ENCODE measurements at regions not wholly inside any gene's neighbourhood (a gene's known extent, or its start where the extent isn't known, plus 50 kb on each side); places are given as distances from the start of the nearest gene placed in this dataset.
"Not testable (repeated sequence)": the region's sequence is repeated elsewhere in the genome, so short reads cannot be mapped to it uniquely, and the experiment has no call there.

DNA sequence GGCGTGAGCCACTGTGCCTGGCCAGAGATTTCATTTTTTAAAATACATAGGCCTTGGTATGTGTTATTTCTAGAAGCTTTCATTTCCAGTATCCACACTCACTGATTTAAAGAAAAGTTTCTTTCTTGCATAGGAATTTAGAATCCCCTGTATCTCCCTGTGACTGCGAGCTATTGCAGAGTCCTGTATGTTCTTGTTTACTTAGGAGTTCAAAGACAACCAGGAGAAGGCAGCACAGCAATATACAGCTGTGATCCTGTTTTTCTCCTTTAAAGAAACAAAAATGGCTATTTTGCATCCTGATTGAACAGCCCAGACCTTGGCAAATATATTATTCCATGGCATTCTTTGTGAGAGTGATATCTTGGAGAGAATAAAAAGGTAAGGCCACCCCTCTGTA, 185.0 kb upstream of the COX10 start:
- Histone ChIP-seq H3K4me1 (no peaks in the 10 kb centered on the region), H3K9me3 (no peaks in the 10 kb centered on the region), H3K27me3 (no peaks in the 10 kb centered on the region), H3K4me3 (no peak overlapping the region), H3K36me3 (no peaks in the 10 kb centered on the region), H3K27ac (no peak overlapping the region)
- TF ChIP-seq POLR2AphosphoS5 (IDR thresholded peaks at IDR 0.05) (no peak), POLR2A (IDR thresholded peaks at IDR 0.05) (no peak), CTCF (IDR thresholded peaks at IDR 0.05) (no peak)
- DNase-seq (ENCODE audit: low spot score in 2 of 2), result no peak
- intact Hi-C loops (cut with DNase I; ENCODE audit: low total_unique reads), result no loop called here

DNA sequence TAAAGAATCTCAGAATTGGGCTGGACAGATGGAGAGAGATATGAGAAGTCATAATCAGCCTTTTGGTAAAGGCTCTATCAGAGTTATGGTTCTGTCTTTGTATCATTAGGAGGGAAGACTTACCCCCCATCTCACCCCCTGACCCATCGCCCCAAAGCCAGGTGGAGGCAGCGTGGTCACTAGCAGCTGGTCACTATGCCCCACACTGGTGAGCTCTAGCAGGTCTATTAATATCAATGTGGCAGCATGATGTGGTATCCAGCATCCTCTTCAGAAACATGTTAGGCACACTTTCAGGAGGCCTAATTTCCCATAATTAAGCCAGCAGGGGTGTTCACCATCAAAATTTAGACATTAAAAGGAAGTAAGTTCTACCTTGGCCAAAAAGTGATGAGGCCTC, 183.8 kb upstream of the COX10 start:
- Histone ChIP-seq H3K9me3 (no peaks in the 10 kb centered on the region), H3K4me1 (no peaks in the 10 kb centered on the region), H3K27ac (no peak overlapping the region), H3K27me3 (no peaks in the 10 kb centered on the region), H3K4me3 (no peak overlapping the region), H3K36me3 (no peaks in the 10 kb centered on the region)
- no peak for DNase-seq (ENCODE audit: low spot score in 2 of 2)
- no peak for TF ChIP-seq POLR2AphosphoS5 (IDR thresholded peaks at IDR 0.05)
- no peak for TF ChIP-seq CTCF (IDR thresholded peaks at IDR 0.05)
- TF ChIP-seq POLR2A (IDR thresholded peaks at IDR 0.05), result no peak
- intact Hi-C loops (cut with DNase I; ENCODE audit: low total_unique reads), result no loop called here

GRCh38 chr17:13885953-13886889, 183.1 kb upstream of the COX10 start:
- Histone ChIP-seq H3K9me3 (no peaks in the 10 kb centered on the region), H3K36me3 (no peaks in the 10 kb centered on the region), H3K27ac (no peak overlapping the region), H3K27me3 (no peaks in the 10 kb centered on the region), H3K4me3 (no peak overlapping the region), H3K4me1 (no peaks in the 10 kb centered on the region)
- no peak for DNase-seq (ENCODE audit: low spot score in 2 of 2)
- TF ChIP-seq CTCF (IDR thresholded peaks at IDR 0.05) (no peak), POLR2A (IDR thresholded peaks at IDR 0.05) (no peak), POLR2AphosphoS5 (IDR thresholded peaks at IDR 0.05) (no peak)
- intact Hi-C loops (cut with DNase I; ENCODE audit: low total_unique reads), result no loop called here

GRCh38 chr17:13888056-13888609, 181.2 kb upstream of the COX10 start:
- TF ChIP-seq CTCF (IDR thresholded peaks at IDR 0.05) (no peak), POLR2AphosphoS5 (IDR thresholded peaks at IDR 0.05) (no peak), POLR2A (IDR thresholded peaks at IDR 0.05) (no peak)
- H3K9me3 ChIP-seq, result no peaks in the 10 kb centered on the region
- no peak for DNase-seq (ENCODE audit: low spot score in 2 of 2)
- no peak overlapping the region for H3K4me3 ChIP-seq
- H3K36me3 ChIP-seq, result no peaks in the 10 kb centered on the region
- intact Hi-C loops (cut with DNase I; ENCODE audit: low total_unique reads), result no loop called here
- H3K27ac ChIP-seq, result no peak overlapping the region
- H3K4me1 ChIP-seq, result no peaks in the 10 kb centered on the region
- no peaks in the 10 kb centered on the region for H3K27me3 ChIP-seq

GRCh38 chr17:13908971-13909370, 160.3 kb upstream of the COX10 start:
- H3K9me3 ChIP-seq; H3K27me3 ChIP-seq; H3K4me1 ChIP-seq; H3K27ac ChIP-seq; DNase-seq (ENCODE audit: low spot score in 2 of 2); H3K4me3 ChIP-seq; H3K36me3 ChIP-seq: not testable (repeated sequence)
- intact Hi-C loops (cut with DNase I; ENCODE audit: low total_unique reads), result loop anchor here (5.0 kb wide), 1 partner anchor 357 kb away; no protein-coding TSS in a partner anchor
